NT2/D1 (cell line): ENCODE measurements at regions not wholly inside any gene's neighbourhood (a gene's known extent, or its start where the extent isn't known, plus 50 kb on each side); places are given as distances from the start of the nearest gene placed in this dataset.

Source experiments
- SUZ12 ChIP-seq: IDR thresholded peaks from 2 replicates; pipeline ENCODE4 v1.6.1; 2011; ENCODE audit not compliant: insufficient read length, insufficient read depth; ENCODE audit errors: extremely low read depth
- ZNF274 ChIP-seq: IDR thresholded peaks from 2 replicates; pipeline ENCODE4 v1.6.1; 2011; ENCODE audit warnings: mild to moderate bottlenecking, low read depth, low read length

- TF ChIP-seq ZNF274 (no peak), SUZ12 (no peak)
These were observed 72.7 kb upstream of the UBE2E2 start for GRCh38 chr3:23130406-23130805.
